ENCODE measurements at regions not wholly inside any gene's neighbourhood (a gene's known extent, or its start where the extent isn't known, plus 50 kb on each side); places are given as distances from the start of the nearest gene placed in this dataset.
"Not testable (repeated sequence)": the region's sequence is repeated elsewhere in the genome, so short reads cannot be mapped to it uniquely, and the experiment has no call there.

DNA sequence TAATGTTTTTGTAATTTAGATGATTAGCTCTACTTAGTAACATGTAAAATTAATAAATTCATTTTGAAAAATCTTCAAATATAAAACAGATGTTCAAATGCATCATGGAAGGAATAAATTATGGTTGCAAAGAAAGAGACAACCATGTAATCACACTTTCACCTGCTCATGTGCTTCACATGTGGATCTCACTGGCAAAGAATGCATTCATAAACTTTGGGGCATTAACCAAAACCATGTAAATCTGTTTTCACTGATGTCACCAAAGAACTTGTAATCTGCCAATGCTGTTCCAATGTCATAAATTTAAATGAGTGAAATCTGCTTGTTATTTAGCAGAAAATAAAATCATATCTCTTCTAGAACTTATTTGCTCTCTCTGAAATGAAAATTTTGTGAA lies 142.7 kb downstream of the TENT5A start:
- no peak overlapping the region for H3K27ac ChIP-seq
- intact Hi-C loops (cut with DNase I) = no loop called here
- H3K4me3 ChIP-seq = no peak overlapping the region
- TF ChIP-seq, protein P1, sequence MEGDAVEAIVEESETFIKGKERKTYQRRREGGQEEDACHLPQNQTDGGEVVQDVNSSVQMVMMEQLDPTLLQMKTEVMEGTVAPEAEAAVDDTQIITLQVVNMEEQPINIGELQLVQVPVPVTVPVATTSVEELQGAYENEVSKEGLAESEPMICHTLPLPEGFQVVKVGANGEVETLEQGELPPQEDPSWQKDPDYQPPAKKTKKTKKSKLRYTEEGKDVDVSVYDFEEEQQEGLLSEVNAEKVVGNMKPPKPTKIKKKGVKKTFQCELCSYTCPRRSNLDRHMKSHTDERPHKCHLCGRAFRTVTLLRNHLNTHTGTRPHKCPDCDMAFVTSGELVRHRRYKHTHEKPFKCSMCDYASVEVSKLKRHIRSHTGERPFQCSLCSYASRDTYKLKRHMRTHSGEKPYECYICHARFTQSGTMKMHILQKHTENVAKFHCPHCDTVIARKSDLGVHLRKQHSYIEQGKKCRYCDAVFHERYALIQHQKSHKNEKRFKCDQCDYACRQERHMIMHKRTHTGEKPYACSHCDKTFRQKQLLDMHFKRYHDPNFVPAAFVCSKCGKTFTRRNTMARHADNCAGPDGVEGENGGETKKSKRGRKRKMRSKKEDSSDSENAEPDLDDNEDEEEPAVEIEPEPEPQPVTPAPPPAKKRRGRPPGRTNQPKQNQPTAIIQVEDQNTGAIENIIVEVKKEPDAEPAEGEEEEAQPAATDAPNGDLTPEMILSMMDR (IDR thresholded peaks at IDR 0.05) = no peak
- DNase-seq (no peak), ATAC-seq (no peak)
- no peaks in the 10 kb centered on the region for H3K9me3 ChIP-seq
- H3K27me3 ChIP-seq (ENCODE audit: insufficient read depth in 3 of 3, low read length in 2 of 3) = no peaks in the 10 kb centered on the region
- H3K36me3 ChIP-seq (ENCODE audit: insufficient read depth in 1 of 2, low read depth in 1 of 2) = no peaks in the 10 kb centered on the region
- H3K4me1 ChIP-seq = no peaks in the 10 kb centered on the region

DNA sequence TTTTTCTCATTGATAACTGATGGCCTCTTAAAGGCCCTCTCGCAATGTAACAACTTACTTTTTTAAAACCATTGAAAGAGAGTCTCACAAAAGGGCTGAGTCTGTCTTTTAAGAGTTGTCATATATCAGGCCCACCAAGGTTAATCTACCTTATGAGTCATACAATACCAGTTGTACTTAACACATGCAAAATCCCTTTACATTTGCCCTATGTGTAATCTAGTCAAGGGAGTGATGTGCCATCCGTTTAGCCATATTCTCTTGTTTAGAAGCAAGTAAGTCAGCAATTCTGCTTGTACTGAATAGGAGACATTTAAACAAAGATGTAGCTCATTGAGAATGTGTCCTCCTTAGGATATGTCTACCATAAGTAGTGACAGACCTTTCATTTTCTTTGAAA lies 143.7 kb downstream of the TENT5A start:
- WGBS, 3 donors = 93 to 94% (median 93%) methylated on average over 2 of the region's 2 CpGs
- intact Hi-C loops (cut with DNase I) = no loop called here
- no peak for DNase-seq

GRCh38 chr6:81606965-81607381 lies 145.5 kb downstream of the TENT5A start:
- Histone ChIP-seq H3K27me3 (ENCODE audit: insufficient read depth in 3 of 3, low read length in 2 of 3) (no peaks in the 10 kb centered on the region), H3K36me3 (ENCODE audit: insufficient read depth in 1 of 2, low read depth in 1 of 2) (no peaks in the 10 kb centered on the region), H3K27ac (no peak overlapping the region), H3K4me3 (no peak overlapping the region), H3K9me3 (no peaks in the 10 kb centered on the region), H3K4me1 (no peaks in the 10 kb centered on the region)
- ATAC-seq = no peak
- TF ChIP-seq, protein P1 (IDR thresholded peaks at IDR 0.05) = no peak
- no peak for DNase-seq
- intact Hi-C loops (cut with DNase I) = no loop called here
- 86 to 89% (median 86%) methylated on average over 2 of the region's 2 CpGs for WGBS, 3 donors

More for the DNA sequence above, 143.7 kb downstream of the TENT5A start:
- no peak for ATAC-seq
- no peaks in the 10 kb centered on the region for H3K4me1 ChIP-seq
- H3K36me3 ChIP-seq (ENCODE audit: insufficient read depth in 1 of 2, low read depth in 1 of 2) = no peaks in the 10 kb centered on the region
- TF ChIP-seq, protein P1 (IDR thresholded peaks at IDR 0.05) = no peak
- H3K27me3 ChIP-seq (ENCODE audit: insufficient read depth in 3 of 3, low read length in 2 of 3) = no peaks in the 10 kb centered on the region
- H3K27ac ChIP-seq = no peak overlapping the region
- no peaks in the 10 kb centered on the region for H3K9me3 ChIP-seq
- H3K4me3 ChIP-seq = no peak overlapping the region

GRCh38 chr6:81605526-81605925 lies 147.0 kb downstream of the TENT5A start:
- DNase-seq = no peak
- no peaks in the 10 kb centered on the region for H3K4me1 ChIP-seq
- H3K27ac ChIP-seq = no peak overlapping the region
- no peak for ATAC-seq
- WGBS, 3 donors = 90 to 95% (median 91%) methylated on average over 1 of the region's 1 CpG
- no peaks in the 10 kb centered on the region for H3K36me3 ChIP-seq (ENCODE audit: insufficient read depth in 1 of 2, low read depth in 1 of 2)
- H3K27me3 ChIP-seq (ENCODE audit: insufficient read depth in 3 of 3, low read length in 2 of 3) = no peaks in the 10 kb centered on the region
- intact Hi-C loops (cut with DNase I) = no loop called here
- H3K4me3 ChIP-seq = no peak overlapping the region
- no peaks in the 10 kb centered on the region for H3K9me3 ChIP-seq
- TF ChIP-seq, protein P1 (IDR thresholded peaks at IDR 0.05) = no peak

DNA sequence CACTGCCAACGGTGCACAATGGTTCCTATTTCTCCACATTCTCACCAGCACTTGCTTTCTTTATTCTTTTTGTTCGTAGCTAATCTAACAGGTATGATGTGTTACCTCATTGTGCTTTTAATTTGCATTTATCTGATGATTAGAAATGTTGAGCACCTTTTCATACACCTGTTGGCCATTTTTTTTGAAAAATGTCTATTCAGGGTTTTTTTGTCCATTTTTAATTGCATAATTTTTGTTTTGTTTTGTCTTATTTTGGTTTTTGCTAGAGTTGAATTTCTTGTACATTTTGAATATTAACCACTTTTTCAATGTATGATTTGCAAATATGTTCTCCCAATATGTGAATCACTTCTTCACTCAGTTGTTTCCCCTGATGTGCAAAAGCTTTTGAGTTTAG lies 150.6 kb downstream of the TENT5A start:
- Histone ChIP-seq H3K9me3 (no peaks in the 10 kb centered on the region), H3K4me1 (no peaks in the 10 kb centered on the region), H3K4me3 (no peak overlapping the region), H3K27ac (no peak overlapping the region), H3K36me3 (ENCODE audit: insufficient read depth in 1 of 2, low read depth in 1 of 2) (no peaks in the 10 kb centered on the region), H3K27me3 (ENCODE audit: insufficient read depth in 3 of 3, low read length in 2 of 3) (no peaks in the 10 kb centered on the region)
- ATAC-seq (no peak), DNase-seq (no peak)
- intact Hi-C loops (cut with DNase I) = no loop called here
- TF ChIP-seq, protein P1 (IDR thresholded peaks at IDR 0.05) = no peak
- 88 to 93% (median 91%) methylated on average over 2 of the region's 2 CpGs for WGBS, 3 donors

- H3K9me3 ChIP-seq; ATAC-seq; H3K36me3 ChIP-seq (ENCODE audit: insufficient read depth in 1 of 2, low read depth in 1 of 2); H3K4me1 ChIP-seq; H3K4me3 ChIP-seq; H3K27me3 ChIP-seq (ENCODE audit: insufficient read depth in 3 of 3, low read length in 2 of 3); intact Hi-C loops (cut with DNase I); DNase-seq; H3K27ac ChIP-seq: not testable (repeated sequence)
- 89 to 94% (median 89%) methylated on average over 4 of the region's 4 CpGs for WGBS, 3 donors
These were observed 152.0 kb downstream of the TENT5A start for GRCh38 chr6:81600488-81600887.

Data from psoas muscle (tissue), 7 donors.